CD4-positive, alpha-beta T cell (primary cell): ENCODE measurements at regions not wholly inside any gene's neighbourhood (a gene's known extent, or its start where the extent isn't known, plus 50 kb on each side); places are given as distances from the start of the nearest gene placed in this dataset.

ENCODE experiments used
- ATAC-seq: fragments of 200-7000 bp; cut with Tn5 transposase; one replicate; pipeline ENCODE4 v1.10.0; 2022; ENCODE audit warnings: mild to moderate bottlenecking; ENCODE audit not compliant: poor library complexity
- CTCF ChIA-PET: fragments of 350-600 bp; sonication (Branson Sonifier 250); formaldehyde crosslinking; loops from one replicate; lab custom pipeline; 2021; ENCODE audit warnings: antibody characterized with exemption, inconsistent platforms; lab: Charles Lee
- POLR2A ChIA-PET: fragments of 350-600 bp; sonication (Branson Sonifier 250); formaldehyde crosslinking; loops from one replicate; lab custom pipeline; 2021; ENCODE audit warnings: antibody characterized with exemption, inconsistent platforms; lab: Charles Lee
- DNase-seq, 14 experiments: peaks; one replicate each; pipeline ENCODE4 v3.0.0-alpha.2; 2013 to 2020; ENCODE audit warnings: mixed read lengths in 2 of 14
- H3K27ac ChIP-seq, 2 donors: one replicate each; pipeline versions ENCODE4 v1.5.1 to v1.7.0; 2013; ENCODE audit warnings: low read length in 2 of 2, low read depth in 1 of 2, mild to moderate bottlenecking in 1 of 2
- H3K27me3 ChIP-seq, 2 experiments: 1 replicate in 1 of 2; 2 replicates in 1 of 2; pipeline versions ENCODE4 v1.6.1 to v1.7.0; 2013; ENCODE audit warnings: low read length in 2 of 2, control low read depth in 1 of 2, mild to moderate bottlenecking in 1 of 2, moderate library complexity in 1 of 2; ENCODE audit not compliant: insufficient read depth in 2 of 2, control insufficient read depth in 1 of 2
- H3K36me3 ChIP-seq: one replicate; pipeline ENCODE4 v1.6.1; 2013; ENCODE audit warnings: low read length, control low read depth; ENCODE audit not compliant: insufficient read depth
- H3K4me1 ChIP-seq: one replicate; pipeline ENCODE4 v1.6.1; 2013; ENCODE audit warnings: low read length, control low read depth; ENCODE audit not compliant: insufficient read depth
- H3K4me3 ChIP-seq: one replicate; pipeline ENCODE4 v1.5.1; 2013; ENCODE audit warnings: mild to moderate bottlenecking, low read length, moderate library complexity
- H3K9me3 ChIP-seq, 2 experiments: 1 replicate in 1 of 2; 2 replicates in 1 of 2; pipeline versions ENCODE4 v1.6.1 to v1.7.0; 2013; ENCODE audit warnings: low read length in 2 of 2, mild to moderate bottlenecking in 2 of 2, control low read depth in 1 of 2, moderate library complexity in 1 of 2; ENCODE audit not compliant: control insufficient read depth in 1 of 2, insufficient read depth in 1 of 2
- H3K27ac Mint-ChIP-seq: one replicate; pipeline ENCODE4 v1.8.0; 2020; ENCODE audit warnings: mixed read lengths
- H3K27me3 Mint-ChIP-seq: one replicate; pipeline ENCODE4 v1.8.0; 2021; ENCODE audit warnings: mixed read lengths
- H3K36me3 Mint-ChIP-seq: one replicate; pipeline ENCODE4 v1.8.0; 2021; ENCODE audit warnings: low read depth, mixed read lengths
- H3K4me1 Mint-ChIP-seq: one replicate; pipeline ENCODE4 v1.8.0; 2021; ENCODE audit warnings: low read depth, mixed read lengths
- H3K4me3 Mint-ChIP-seq: one replicate; pipeline ENCODE4 v1.8.0; 2020; ENCODE audit warnings: mild to moderate bottlenecking, mixed read lengths
- H3K9me3 Mint-ChIP-seq: one replicate; pipeline ENCODE4 v1.8.0; 2020; ENCODE audit warnings: mixed read lengths
- CTCF ChIP-seq: fragments of 200-600 bp; IDR thresholded peaks from one replicate; pipeline ENCODE4 v1.8.0; 2022; ENCODE audit warnings: antibody characterized with exemption, mild to moderate bottlenecking
- intact Hi-C, 2 experiments: fragments of 100-400 bp; cut with DNase I in 1 of 2; cut with micrococcal nuclease in 1 of 2; formaldehyde crosslinking; loops; one replicate each; pipeline versions ENCODE4 v1.15.1 to v1.9.0; 2023 to 2025; cut with DNase I, micrococcal nuclease

GRCh38 chr18:77944533-77944932 is 694.9 kb downstream of the GALR1 start:
- H3K27me3 Mint-ChIP-seq = peaks cover 6% of the 10 kb centered on the region
- no peaks in the 10 kb centered on the region for H3K4me1 ChIP-seq
- H3K27ac ChIP-seq = no peak overlapping the region
- no peaks in the 10 kb centered on the region for H3K4me1 Mint-ChIP-seq
- POLR2A ChIA-PET = no interaction called here
- H3K9me3 ChIP-seq = peaks cover 0 to 10% of the 10 kb centered on the region in 2 experiments
- H3K36me3 Mint-ChIP-seq = no peaks in the 10 kb centered on the region
- CTCF ChIA-PET = no interaction called here
- intact Hi-C loops = no loop called here
- no peaks in the 10 kb centered on the region for H3K9me3 Mint-ChIP-seq
- H3K27ac Mint-ChIP-seq = no peak overlapping the region
- TF ChIP-seq CTCF = no peak
- H3K36me3 ChIP-seq = no peaks in the 10 kb centered on the region
- no peak for DNase-seq
- H3K4me3 Mint-ChIP-seq = no peak overlapping the region
- no peaks in the 10 kb centered on the region for H3K27me3 ChIP-seq
- ATAC-seq = no peak
- H3K4me3 ChIP-seq = no peak overlapping the region

GRCh38 chr18:77948567-77948966 is 698.9 kb downstream of the GALR1 start:
- POLR2A ChIA-PET = no interaction called here
- CTCF ChIA-PET = no interaction called here
- Mint-ChIP-seq H3K4me3 (no peak overlapping the region), H3K27ac (no peak overlapping the region), H3K27me3 (no peaks in the 10 kb centered on the region), H3K36me3 (no peaks in the 10 kb centered on the region), H3K4me1 (no peaks in the 10 kb centered on the region), H3K9me3 (no peaks in the 10 kb centered on the region)
- DNase-seq = no peak
- no peaks in the 10 kb centered on the region for H3K36me3 ChIP-seq
- no peak overlapping the region for H3K27ac ChIP-seq
- intact Hi-C loops = no loop called here
- H3K9me3 ChIP-seq = peaks cover 7 to 15% of the 10 kb centered on the region in 2 experiments
- H3K4me3 ChIP-seq = no peak overlapping the region
- H3K4me1 ChIP-seq = no peaks in the 10 kb centered on the region
- H3K27me3 ChIP-seq = no peaks in the 10 kb centered on the region
- no peak for TF ChIP-seq CTCF
- no peak for ATAC-seq

- Mint-ChIP-seq H3K9me3 (no peaks in the 10 kb centered on the region), H3K27me3 (no peaks in the 10 kb centered on the region), H3K36me3 (no peaks in the 10 kb centered on the region), H3K27ac (no peak overlapping the region), H3K4me3 (no peak overlapping the region), H3K4me1 (no peaks in the 10 kb centered on the region)
- ATAC-seq = no peak
- no peaks in the 10 kb centered on the region for H3K36me3 ChIP-seq
- ChIA-PET POLR2A (no interaction called here), CTCF (no interaction called here)
- no peak overlapping the region for H3K4me3 ChIP-seq
- H3K4me1 ChIP-seq = no peaks in the 10 kb centered on the region
- no peaks in the 10 kb centered on the region for H3K27me3 ChIP-seq
- DNase-seq = no peak
- no peak for TF ChIP-seq CTCF
- peaks cover 7 to 15% of the 10 kb centered on the region in 2 experiments for H3K9me3 ChIP-seq
- intact Hi-C loops = no loop called here
- H3K27ac ChIP-seq = no peak overlapping the region
Measured at GRCh38 chr18:77949355-77949973, 699.8 kb downstream of the GALR1 start.
